ENCODE measurements at regions not wholly inside any gene's neighbourhood (a gene's known extent, or its start where the extent isn't known, plus 50 kb on each side); places are given as distances from the start of the nearest gene placed in this dataset.

GRCh38 chr5:58114324-58114723, 345.6 kb downstream of the PLK2 start:
- Histone ChIP-seq H3K27me3 (no peaks in the 10 kb centered on the region), H3K9me3 (no peaks in the 10 kb centered on the region), H3K27ac (no peak overlapping the region), H3K4me1 (peaks cover 0 to 4% of the 10 kb centered on the region in 2 donors), H3K36me3 (no peaks in the 10 kb centered on the region), H3K4me3 (no peak overlapping the region)
- intact Hi-C loops (cut with DNase I), result no loop called here
- no peak for DNase-seq (ENCODE audit: low spot score in 2 of 2)
- TF ChIP-seq CTCF (IDR thresholded peaks at IDR 0.05), result no peak

- H3K27me3 ChIP-seq, result no peaks in the 10 kb centered on the region
- no peak for DNase-seq (ENCODE audit: low spot score in 2 of 2)
- H3K27ac ChIP-seq, result no peak overlapping the region
- H3K4me1 ChIP-seq, result peaks cover 0 to 4% of the 10 kb centered on the region in 2 donors
- H3K36me3 ChIP-seq, result no peaks in the 10 kb centered on the region
- H3K9me3 ChIP-seq, result no peaks in the 10 kb centered on the region
- intact Hi-C loops (cut with DNase I), result no loop called here
- no peak overlapping the region for H3K4me3 ChIP-seq
- no peak for TF ChIP-seq CTCF (IDR thresholded peaks at IDR 0.05)
Observed at GRCh38 chr5:58113172-58113571, 346.7 kb downstream of the PLK2 start.

- no peak for TF ChIP-seq CTCF (IDR thresholded peaks at IDR 0.05)
- intact Hi-C loops (cut with DNase I), result no loop called here
- no peaks in the 10 kb centered on the region for H3K36me3 ChIP-seq
Observed at GRCh38 chr5:58108511-58108910, 351.4 kb downstream of the PLK2 start.

GRCh38 chr5:58107704-58108103, 352.2 kb downstream of the PLK2 start:
- H3K36me3 ChIP-seq, result no peaks in the 10 kb centered on the region
- intact Hi-C loops (cut with DNase I), result no loop called here
- H3K27me3 ChIP-seq, result no peaks in the 10 kb centered on the region
- H3K4me3 ChIP-seq, result no peak overlapping the region
- DNase-seq (ENCODE audit: low spot score in 2 of 2), result no peak
- H3K9me3 ChIP-seq, result no peaks in the 10 kb centered on the region
- peaks cover 0 to 10% of the 10 kb centered on the region in 2 donors for H3K4me1 ChIP-seq
- no peak overlapping the region for H3K27ac ChIP-seq
- TF ChIP-seq CTCF (IDR thresholded peaks at IDR 0.05), result no peak

More at GRCh38 chr5:58108511-58108910, 351.4 kb downstream of the PLK2 start:
- Histone ChIP-seq H3K9me3 (no peaks in the 10 kb centered on the region), H3K4me3 (no peak overlapping the region), H3K4me1 (peaks cover 0 to 10% of the 10 kb centered on the region in 2 donors), H3K27me3 (no peaks in the 10 kb centered on the region), H3K27ac (no peak overlapping the region)
- no peak for DNase-seq (ENCODE audit: low spot score in 2 of 2)

GRCh38 chr5:58106754-58107410, 353.0 kb downstream of the PLK2 start:
- no peaks in the 10 kb centered on the region for H3K36me3 ChIP-seq
- H3K4me3 ChIP-seq, result no peak overlapping the region
- intact Hi-C loops (cut with DNase I), result no loop called here
- peaks cover 0 to 10% of the 10 kb centered on the region in 2 donors for H3K4me1 ChIP-seq
- H3K27me3 ChIP-seq, result no peaks in the 10 kb centered on the region
- DNase-seq (ENCODE audit: low spot score in 2 of 2), result no peak
- no peak overlapping the region for H3K27ac ChIP-seq
- TF ChIP-seq CTCF (IDR thresholded peaks at IDR 0.05), result no peak
- no peaks in the 10 kb centered on the region for H3K9me3 ChIP-seq

- intact Hi-C loops (cut with DNase I), result no loop called here
- no peak for DNase-seq (ENCODE audit: low spot score in 2 of 2)
Observed at GRCh38 chr5:58105836-58106235, 354.1 kb downstream of the PLK2 start.

More at GRCh38 chr5:58105836-58106235, 354.1 kb downstream of the PLK2 start:
- Histone ChIP-seq H3K27ac (no peak overlapping the region), H3K9me3 (no peaks in the 10 kb centered on the region), H3K27me3 (no peaks in the 10 kb centered on the region), H3K36me3 (no peaks in the 10 kb centered on the region), H3K4me3 (no peak overlapping the region), H3K4me1 (peaks cover 0 to 6% of the 10 kb centered on the region in 2 donors)
- no peak for TF ChIP-seq CTCF (IDR thresholded peaks at IDR 0.05)
